ENCODE measurements at regions not wholly inside any gene's neighbourhood (a gene's known extent, or its start where the extent isn't known, plus 50 kb on each side); places are given as distances from the start of the nearest gene placed in this dataset.

DNA sequence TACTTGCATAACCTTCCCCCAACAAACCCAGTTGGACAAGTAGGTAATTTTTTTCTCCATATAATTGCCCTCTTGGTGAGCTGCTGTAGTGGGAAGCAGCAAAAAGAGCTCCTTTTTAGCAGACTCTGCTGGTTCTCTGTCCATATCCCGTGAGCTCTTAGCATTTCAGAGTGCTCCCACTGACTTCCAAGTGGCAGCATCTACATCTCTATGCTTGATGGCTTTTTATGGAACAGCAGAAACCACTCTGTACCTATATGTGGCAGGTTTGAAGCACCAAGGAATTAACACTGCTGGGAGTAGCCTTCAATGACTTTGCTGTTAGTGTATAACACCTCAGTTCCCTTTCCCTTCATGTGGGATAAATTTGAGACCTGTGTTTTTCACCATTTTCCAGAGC lies 168.4 kb upstream of the NHS start (continued):
- TF ChIP-seq, protein P1, sequence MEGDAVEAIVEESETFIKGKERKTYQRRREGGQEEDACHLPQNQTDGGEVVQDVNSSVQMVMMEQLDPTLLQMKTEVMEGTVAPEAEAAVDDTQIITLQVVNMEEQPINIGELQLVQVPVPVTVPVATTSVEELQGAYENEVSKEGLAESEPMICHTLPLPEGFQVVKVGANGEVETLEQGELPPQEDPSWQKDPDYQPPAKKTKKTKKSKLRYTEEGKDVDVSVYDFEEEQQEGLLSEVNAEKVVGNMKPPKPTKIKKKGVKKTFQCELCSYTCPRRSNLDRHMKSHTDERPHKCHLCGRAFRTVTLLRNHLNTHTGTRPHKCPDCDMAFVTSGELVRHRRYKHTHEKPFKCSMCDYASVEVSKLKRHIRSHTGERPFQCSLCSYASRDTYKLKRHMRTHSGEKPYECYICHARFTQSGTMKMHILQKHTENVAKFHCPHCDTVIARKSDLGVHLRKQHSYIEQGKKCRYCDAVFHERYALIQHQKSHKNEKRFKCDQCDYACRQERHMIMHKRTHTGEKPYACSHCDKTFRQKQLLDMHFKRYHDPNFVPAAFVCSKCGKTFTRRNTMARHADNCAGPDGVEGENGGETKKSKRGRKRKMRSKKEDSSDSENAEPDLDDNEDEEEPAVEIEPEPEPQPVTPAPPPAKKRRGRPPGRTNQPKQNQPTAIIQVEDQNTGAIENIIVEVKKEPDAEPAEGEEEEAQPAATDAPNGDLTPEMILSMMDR (IDR thresholded peaks at IDR 0.05; ENCODE audit: control extremely low read depth in 1 of 3, insufficient read depth in 1 of 3, low read depth in 1 of 3, low read length in 3 of 3), result no peak
- TF ChIP-seq RBBP5 (IDR thresholded peaks at IDR 0.05; ENCODE audit: borderline replicate concordance, low read depth, low read length) (no peak), EP300 (IDR thresholded peaks at IDR 0.05; ENCODE audit: borderline replicate concordance in 1 of 2, low read depth in 2 of 2, low read length in 2 of 2) (no peak), HDAC2 (IDR thresholded peaks at IDR 0.05; ENCODE audit: borderline replicate concordance in 1 of 2, low read depth in 2 of 2, low read length in 2 of 2) (no peak)

Data from H1 (cell line).